Activated CD4-positive, alpha-beta T cell treated with anti-CD3 and anti-CD28 coated beads, Interleukin-2, Interleukin-4, amounts not matched to agents 100 ng/mL and 50 ng/mL, durations not matched to agents 16 hours and 8 hours (primary cell): ENCODE measurements at regions not wholly inside any gene's neighbourhood (a gene's known extent, or its start where the extent isn't known, plus 50 kb on each side); places are given as distances from the start of the nearest gene placed in this dataset.

Experiments used
- DNase-seq: peaks from one replicate; pipeline ENCODE4 v3.0.0-alpha.2; 2020; ENCODE audit warnings: low spot score

DNA sequence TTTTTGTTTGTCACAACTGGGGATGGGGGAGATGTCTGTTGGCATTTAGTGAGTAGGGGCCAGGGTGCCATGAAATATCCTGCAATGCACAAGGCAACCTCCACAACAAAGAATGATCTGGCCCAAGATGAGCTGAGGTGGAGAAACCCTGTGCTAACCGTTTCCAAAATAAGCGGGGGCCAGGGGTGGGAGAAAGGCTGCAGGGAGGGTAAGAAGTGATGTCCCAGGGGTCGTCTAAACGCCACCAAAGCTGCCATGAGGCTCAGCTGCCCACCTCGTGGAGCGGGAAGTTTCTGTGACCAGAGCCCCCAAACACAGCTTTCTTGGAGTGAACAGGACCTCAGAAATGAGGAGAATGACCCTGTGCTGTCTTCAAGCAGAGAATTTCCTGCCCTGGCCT lies 76.5 kb upstream of the CDH5 start:
- no peak for DNase-seq

DNA sequence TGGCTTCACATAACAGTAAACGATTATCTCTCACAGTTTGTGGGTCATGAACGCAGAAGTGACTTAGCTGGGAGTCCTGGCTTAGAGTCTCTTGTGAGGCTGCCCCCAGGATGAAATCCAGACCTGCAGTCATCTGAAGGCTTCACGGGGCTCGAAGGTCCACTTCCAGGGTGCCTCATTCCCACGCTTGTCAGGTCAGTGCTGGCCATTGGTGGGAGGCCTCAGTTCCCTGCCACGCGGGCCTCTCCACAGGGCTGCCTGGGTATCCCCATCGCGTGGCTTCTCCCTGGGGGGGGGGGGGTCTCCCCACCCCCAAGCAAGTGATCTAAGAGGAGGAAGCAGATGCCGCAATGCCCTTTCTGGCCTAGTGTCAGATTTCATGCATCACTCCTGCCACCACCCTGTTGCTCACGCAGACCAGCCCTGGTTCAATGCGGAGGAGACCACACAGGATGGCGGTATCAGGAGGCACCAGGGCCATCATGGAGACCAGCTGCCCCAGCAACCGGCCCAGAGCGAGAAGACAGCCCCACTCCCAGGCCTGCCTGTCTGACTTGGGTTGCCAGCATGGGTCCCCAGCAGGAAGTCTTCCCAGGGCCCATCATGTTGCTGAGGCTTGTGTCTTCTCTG lies 77.3 kb upstream of the CDH5 start:
- DNase-seq, result no peak

GRCh38 chr16:66287926-66288325 lies 78.6 kb upstream of the CDH5 start:
- DNase-seq, result no peak

- DNase-seq, result no peak
Observed at GRCh38 chr16:66287416-66287815, 79.1 kb upstream of the CDH5 start.

DNA sequence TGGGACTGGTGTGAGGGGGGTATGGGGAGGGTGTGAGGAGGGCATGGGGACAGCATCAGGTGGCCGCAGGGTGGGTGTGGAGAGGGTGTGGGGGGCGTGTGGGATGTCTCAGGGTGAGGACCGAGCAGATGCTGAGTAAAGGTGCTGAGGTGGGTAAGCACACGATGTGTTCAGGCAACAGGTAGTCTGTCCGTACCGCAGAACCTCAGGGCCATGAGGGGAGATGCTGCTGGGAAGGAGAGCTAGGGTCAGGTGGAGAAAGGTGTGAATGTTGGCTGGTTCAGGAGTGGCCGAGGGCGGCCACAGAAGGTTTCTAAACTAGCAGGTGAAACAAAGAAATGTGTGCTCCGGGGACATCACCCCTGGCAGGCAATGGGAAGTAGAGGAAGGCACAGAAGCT lies 80.0 kb upstream of the CDH5 start:
- no peak for DNase-seq

DNA sequence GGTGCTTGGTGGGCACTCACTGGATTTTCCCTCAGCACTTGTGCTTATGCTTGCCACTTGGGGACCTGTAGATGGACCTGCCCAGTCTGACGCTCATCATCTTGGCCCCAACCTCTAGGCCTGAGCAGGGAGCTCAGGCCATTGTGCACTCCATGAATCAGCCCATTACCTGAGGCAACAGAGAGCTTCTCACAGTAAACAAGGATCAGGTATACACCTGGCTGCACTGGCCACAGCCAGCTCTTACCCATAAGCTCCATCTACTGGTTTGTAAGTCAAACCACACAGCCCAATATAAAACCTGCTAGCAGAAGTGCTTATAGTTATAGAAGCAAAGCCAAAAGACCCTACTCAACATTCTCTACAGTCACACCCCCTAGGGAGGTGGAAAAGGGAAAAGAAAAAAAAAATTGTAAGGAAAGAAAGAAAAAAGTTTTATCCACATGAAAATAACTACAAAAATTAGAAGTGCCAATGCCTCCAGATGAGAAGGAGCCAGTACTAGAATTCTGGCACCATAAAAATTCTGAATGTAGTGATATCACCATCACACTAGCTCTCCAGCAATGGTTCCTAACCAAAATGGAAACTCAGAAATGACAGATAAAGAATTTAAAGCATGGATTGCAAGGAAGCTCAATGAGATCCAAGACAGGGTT lies 87.8 kb upstream of the CDH5 start:
- DNase-seq, result no peak

- DNase-seq, result no peak
Observed at GRCh38 chr16:66278111-66278531, 88.4 kb upstream of the CDH5 start.

DNA sequence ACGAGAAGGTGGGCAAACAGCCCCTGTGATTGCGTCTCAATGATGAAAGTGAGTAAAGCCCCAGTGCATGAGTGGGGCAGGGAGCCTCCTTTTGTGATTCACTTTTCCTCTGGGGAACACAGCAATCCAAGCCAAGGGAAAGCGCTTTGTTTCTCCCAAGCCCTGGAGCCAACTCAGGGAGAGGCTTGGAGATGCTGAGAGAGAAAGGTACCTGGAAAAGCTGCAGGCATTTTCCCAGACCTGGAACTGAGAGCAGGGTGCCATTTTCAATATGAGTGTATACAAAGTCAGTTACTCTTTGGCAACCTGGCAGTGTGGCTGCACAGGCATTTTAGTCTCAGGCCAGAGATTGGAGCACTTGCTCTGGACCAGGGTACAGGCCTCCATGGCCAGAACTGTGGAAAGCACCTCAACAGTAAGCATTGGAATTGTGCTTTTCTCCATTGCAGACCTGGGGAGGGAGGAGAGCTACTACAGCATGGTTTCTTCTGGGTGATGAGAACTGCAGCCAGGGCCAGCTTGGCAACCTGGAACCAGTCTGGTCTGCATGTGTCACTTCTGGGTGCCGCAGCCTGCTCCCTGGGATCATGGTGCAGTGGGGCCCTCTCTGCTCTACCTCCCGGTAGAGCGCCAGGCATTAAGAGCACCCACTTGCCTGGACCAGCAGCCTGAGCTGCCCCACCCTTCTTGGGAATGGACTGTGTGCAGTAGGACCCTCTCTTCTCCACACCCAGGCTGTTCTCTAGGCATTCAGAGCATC lies 89.0 kb upstream of the CDH5 start:
- no peak for DNase-seq

DNA sequence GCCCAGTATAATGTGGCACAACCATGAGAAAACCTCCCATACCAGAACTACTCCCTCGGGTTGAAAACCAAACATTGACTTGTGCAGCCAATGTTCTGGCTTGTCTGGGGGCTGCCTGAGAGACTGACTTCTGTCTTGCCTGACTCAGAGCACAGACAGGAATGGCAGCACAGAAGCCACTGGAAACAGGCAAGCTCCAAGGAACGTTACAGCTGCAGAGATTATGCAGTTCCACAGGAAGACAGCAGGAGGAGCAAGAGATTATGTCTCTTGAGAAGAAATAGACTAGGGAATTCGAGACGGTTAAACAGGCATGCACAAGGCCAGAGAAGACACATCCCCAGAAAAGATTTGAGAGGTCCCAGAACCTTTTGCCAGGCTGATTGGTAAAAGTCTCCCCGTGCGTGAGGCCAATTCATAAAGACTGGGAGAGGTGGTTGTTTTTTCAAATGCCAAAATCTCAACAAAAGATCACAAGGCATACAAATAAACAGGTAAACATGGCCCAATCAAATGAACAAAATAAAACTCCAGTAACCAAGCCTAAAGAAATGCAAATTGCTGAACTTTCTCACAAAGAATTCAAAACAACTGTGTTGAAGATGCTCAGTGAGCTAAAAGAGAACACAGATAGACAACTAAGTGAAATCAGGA lies 90.6 kb upstream of the CDH5 start:
- DNase-seq, result peak; percentile 33

DNA sequence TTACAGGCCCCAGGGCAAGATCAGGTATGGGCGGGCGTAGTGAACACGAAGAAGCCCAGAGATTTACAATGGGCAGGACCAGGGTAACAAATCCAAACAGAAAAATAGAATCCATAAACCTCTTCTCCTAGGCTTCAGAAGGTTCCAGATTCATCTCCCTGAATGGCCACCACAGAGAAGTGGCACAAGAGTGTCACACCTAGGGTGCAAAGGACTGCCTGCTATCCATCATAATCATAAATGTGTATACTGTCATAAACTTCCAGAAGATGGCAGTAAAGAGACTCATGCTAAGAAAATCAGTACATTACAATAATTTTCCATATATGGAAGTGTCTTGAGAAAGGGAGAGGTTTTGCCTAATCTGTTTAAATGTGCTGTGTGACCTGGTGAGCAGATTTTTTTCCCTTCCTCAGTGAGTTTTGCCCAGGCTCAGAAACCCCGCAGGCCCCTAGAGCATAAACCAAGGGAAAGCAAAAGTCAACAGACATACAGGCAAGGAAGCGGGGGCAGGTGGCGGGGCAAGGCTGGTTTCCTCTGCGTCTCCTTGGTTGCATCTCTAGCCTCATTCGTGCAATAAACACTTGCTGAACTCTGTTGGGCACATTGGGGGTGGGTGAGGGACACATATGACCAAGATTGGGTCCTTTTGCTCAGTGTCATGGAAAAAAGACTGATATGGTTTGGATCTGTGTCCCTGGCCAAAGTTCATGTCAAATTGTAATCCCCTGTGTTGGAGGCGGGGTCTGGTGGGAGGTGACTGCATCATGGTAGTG lies 92.0 kb upstream of the CDH5 start:
- peak; percentile 31 for DNase-seq

- DNase-seq, result no peak
Observed at GRCh38 chr16:66273644-66274334, 92.7 kb upstream of the CDH5 start.

GRCh38 chr16:66273053-66273452 lies 93.4 kb upstream of the CDH5 start:
- no peak for DNase-seq

- no peak for DNase-seq
Observed at GRCh38 chr16:66272461-66272860, 94.0 kb upstream of the CDH5 start.

- no peak for DNase-seq
Observed at GRCh38 chr16:66271074-66272060, 95.1 kb upstream of the CDH5 start.

DNA sequence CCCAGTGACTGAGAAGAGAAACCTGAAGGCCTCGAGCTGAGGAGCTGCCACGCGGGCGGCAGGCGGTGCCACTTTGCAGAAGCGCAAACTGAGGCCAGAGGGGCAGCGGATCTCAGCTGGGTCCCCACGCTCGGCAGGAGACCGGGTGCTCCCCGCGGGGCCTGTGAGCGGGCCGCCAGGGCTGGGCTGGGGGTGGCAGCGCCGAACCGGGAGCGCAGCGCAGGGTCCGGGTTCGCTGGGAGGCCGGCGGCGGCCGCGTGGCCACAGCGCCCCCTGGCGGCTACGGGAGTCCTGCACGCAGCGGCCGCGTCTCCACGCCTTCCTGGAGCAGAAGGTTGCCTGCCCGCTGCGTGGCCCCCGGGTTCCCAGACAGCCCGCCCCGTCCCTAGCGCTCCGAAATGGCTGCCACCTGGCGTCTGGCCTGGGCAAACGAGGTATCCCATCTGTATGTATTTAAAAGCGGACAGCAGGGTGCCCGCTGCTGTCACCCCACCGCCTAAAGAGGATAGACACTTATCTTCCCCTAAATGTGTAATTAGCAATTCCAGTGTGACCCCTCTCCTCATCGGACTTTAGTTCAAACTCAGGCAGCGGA lies 96.1 kb upstream of the CDH5 start:
- DNase-seq, result peak; percentile 66

DNA sequence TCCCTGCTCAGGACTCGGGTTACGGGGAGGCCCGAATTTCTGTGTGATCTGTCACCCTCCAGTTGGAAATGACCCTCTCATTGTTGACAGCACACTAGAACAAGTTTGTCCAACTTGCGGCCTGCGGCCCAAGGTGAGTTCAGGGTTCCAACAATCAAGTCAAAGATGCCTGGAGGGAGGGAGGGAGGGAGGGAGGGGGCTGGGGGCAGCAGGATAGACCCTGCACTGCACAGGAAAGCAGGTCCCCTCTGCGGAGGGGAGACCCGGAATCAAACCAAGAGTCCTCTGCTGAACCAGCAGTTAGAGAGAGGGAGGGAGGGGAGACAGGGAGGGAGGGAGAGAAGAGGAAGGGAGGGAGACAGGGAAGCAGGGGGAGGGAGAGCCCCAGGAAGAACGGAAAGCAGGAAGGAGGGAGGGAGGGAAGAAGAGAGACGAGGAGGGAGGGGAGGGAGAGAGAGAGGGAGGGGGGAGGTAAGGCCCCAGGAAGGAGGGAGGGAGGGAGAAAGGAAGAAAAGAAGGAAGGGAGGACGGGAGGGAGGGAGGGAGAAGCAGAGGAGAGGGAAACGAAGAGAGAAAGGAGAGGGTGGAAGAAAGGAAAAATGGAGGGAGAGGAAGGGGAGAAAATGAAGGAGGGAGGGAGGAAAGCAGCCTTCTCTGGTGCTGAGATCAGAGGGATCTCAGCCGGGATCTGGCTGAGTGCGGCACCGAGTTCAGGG lies 96.7 kb upstream of the CDH5 start:
- DNase-seq, result no peak

DNA sequence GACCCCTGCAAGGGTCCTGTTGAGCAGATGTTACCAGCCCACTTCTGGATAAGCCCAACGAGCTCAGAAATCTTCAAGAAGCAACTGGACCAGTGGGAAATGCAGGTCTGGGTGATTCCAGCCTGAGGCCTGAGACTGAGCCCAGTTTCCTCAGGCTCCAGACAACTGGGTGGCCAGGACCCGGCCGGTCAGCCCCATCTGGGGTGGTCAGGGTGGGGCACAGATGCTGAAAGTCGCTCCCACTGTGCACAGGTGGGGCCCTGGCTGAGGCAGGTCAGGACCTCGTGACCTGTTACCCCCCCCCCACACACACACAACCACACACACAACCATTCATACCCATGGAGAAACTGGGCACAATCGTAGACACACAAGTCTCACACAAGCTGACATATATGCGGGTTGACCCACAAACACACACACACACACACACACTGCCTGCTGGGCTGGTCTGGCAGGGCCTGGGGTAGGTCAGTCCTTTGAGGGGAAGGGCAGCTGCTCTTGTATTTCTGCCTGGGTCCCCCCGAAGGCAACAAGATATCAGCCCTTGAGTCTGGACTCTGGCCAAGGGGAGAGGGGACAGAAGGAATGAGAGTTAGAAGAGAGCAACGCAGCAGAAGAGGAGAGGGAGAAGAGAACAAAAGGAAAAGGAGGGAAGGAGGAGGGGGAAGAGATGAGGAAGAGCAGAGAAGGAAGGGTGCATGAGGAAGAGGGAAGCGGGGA lies 99.0 kb upstream of the CDH5 start:
- DNase-seq, result no peak
